Activated gamma-delta T cell treated with anti-CD3 and anti-CD28 coated beads, Interleukin-2, amount 50 U/mL, for 16 hours (primary cell): ENCODE measurements at regions not wholly inside any gene's neighbourhood (a gene's known extent, or its start where the extent isn't known, plus 50 kb on each side); places are given as distances from the start of the nearest gene placed in this dataset.

Experiments
- DNase-seq: peaks from one replicate; pipeline ENCODE4 v3.0.0-alpha.2; 2020; ENCODE audit warnings: low read depth

DNA sequence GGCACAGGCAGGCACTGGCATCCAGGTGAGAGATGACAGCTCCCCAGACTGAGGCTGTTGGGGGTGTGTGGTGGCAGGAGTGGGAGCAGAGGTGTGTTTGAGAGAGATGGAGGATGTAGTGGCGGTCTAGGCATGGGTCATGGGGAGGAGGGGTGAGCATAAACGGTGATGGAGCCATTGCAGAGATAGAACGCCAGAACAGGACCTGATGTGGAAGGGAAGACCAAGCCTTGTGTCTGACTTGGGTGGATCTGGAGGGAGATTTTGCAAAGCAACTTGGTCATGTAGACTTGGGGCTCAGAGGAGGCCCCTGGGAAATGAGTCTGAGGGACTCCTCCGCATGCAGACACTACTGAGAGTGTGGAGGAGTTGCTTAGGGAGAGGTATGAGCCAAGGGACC, 50.0 kb upstream of the CLDN5 start:
- no peak for DNase-seq

DNA sequence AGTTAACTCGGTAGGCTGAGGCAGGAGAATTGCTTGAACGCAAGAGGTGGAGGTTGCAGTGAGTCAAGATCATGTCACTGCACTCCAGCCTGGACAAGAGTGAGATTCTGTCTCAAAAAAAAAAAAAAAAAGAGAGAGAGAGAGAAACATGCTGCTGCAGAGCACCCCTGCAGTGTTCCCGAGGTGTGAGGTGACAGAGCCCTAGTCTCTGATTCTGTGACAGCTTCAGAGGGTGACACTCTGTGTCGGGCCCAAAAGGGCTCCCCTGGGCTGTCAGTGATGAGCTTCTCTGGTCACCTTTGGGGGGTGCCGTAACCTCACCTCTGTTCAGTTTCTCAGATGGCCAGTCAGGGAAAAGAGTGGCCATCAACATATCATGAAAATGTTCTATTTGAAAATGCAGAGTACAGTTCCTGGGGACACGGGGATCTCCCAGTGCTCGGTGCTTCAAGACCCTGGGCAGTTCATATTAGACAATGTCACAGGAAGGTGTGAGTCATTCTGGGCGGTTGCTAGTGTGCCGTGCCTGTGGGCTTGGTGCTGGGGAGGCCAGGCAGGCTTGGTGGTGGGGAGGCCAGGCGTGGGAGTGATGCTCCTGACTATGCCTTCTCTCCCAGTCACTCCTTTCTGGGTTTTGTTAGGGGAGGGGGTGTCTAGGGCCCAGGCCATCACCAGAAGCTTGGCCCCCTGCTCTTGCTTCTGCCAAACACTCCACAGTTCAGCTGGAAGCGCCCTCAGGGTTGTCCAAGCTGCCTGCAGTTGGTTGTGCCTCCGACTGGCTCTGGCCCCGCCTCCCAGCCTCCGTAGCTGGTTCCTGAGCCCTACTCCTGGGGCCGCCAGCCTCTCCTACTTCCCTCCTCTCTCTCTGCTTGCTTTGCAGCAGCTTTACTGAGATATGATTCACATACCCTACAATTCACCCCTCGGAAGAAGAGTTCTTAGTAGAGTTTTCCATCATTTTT, 52.5 kb upstream of the CLDN5 start:
- DNase-seq = peak; percentile 35

DNA sequence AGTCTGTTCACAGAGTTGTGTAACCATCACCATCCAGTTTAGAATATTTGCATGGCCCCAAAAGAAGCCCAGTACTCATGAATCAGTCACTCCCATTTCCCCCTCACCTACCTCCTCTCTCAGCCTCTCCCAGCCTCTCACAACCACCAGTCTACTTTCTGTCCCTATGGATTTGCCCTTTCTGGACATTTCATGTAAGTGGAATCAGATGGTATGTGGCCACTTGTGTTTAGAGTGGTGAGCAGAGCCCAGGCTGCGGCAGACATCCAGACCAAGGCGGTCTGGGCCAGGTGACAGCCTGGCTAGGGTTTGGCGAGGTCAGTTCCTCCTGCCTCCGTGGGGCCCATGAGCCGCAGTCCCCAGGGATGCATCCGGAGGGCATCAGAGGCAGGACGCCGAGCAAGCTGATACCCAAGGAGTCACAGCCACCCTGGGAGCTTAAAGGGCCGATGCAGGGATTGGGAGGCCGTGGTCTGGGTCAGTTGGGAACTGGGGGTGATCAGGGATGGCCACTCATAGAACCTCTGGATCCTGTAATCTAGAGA, 53.3 kb upstream of the CLDN5 start:
- DNase-seq = no peak

DNA sequence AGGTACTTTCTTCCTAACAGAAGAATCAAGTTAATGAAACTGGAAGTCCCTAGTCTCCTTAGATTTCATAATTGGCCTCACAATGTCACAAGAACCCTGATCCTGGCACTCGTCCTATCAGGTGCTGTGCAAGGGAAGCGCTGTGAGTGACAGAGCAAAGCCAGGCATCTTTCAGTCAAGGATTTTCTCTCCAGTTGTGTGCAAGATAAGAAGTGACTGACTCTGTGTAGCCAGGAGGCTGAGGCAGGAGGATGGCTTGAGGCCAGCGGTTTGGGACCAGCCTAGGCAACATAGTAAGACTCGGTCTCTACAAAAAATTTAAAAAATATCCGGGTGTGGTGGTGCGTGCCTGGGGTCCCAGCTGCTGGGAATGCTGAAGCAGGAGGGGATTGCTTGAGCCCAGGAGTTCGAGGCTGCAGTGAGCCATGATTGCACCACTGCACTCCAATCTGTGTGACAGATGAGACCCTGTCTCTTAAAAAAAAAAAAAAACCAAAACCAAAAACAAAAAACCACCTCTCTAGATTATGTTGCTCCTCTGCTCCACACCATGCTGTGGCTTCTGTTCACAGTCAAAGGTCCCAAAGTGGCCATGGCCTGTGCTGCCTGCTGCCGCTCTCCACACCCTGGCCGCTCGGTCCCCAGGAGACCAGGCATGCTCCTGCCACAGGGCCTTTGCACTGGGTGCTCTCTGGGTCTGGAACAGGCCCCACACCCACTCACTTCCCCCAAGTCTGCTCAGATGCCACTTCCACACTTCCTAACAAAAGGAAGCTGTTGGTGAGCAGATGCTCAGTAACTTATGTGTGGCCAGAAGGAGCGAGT, 54.2 kb upstream of the CLDN5 start:
- DNase-seq = no peak

DNA sequence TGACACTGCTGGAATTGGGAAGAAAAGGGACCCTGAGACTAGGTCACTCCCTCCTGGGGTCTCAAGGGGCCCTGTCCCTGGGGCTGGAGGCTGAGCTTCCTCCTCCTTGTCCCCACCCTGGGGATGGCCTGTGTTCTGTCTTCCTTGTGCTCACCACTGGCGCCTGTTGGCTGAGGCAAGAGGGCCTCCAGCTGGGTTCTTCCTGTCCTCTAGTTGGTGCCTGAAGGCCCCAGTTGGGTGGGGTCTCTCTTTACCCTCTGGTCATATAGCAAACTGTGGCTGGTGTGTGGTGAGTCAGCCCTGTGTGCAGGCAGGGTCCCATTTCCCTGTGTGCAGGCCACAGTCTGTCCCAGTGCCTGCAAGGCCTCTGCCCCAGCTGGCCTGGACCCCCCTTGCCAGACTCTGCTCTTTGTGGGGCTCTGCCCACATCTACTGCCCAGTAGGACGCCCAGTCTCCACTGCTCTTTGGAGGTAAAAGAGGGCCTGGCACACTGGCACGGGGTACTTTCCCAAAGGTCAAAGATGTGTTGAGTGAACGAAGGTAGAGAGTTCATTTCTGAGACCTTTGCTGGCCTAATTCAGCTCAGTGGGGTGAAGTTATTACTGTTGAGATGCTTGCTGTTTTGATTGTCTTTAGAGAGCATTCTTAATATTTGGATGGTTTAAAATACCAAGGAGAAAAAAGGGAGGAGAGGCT, 55.1 kb upstream of the CLDN5 start:
- no peak for DNase-seq

DNA sequence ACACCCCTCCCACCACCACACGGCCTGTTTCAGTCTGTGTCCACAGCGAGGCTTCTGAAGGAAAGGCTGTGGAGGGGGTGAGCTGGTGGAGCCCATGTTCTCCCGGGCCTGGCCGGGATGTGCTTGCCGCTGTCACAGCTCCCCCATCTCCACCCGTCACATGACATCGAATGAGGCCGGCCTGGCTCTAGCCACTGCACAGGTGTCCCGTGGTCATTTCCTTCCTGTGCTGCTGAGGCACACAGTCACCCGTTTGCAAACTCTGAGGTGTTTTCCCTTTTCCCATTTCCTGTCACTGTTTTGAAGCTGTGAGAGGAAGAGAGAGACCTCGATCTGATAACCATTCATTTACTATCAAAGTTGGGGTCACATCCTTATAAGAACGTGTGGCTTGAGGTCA, 55.7 kb upstream of the CLDN5 start:
- DNase-seq = no peak

DNA sequence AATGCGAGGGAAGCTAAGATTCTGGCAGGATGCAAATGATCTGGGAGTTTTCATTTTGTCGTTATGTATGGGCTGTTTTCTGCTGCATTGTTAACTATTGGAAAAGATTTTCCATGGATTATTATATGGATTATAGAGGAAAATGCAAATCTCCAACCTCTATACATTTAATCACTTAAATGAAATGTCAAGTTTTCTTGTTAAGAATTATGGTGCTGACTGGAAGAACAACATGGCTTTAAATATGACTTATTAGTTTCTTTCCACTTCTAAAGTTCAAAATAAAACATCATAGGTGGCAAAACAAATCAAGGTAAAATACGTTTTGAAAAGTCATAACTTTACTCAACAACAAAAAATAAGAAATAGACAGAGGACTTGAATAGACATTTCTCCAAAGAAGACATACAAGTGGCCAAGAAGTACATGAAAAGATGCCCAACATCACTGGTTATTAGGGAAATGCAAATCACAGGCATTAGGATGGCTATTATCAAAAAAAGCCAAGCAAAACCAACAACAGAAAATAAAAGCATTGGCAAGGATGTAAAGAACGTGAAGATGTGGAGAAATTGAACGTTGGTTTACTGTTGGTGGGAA, 56.2 kb upstream of the CLDN5 start:
- DNase-seq = no peak

DNA sequence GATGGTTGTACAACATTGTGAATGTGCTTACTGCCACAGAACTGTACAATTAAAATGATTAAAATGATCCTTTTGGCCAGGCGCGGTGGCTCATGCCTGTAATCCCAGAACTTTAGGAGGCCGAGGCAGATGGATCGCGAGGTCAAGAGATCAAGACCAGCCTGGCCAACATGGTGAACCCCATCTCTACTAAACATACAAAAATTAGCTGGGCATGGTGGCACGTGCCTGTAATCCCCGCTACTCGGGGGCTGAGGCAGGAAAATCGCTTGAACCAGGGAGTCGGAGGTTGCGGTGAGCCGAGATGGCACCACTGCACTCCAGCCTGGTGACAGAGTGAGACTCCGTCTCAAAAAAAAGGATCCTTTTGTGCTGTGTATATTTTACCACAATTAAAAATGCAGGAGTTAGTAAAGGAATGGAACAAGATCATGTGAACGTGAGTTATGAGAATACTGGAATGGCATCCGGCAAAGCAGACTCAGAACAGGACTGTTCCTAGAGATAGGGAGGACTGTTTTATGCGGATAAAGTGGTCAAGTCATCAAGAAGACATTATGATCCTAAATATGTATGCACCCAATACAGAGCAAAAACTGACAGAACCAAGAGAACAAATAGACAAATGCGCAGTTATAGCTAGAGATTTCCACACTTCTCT, 58.0 kb upstream of the CLDN5 start:
- DNase-seq = no peak

DNA sequence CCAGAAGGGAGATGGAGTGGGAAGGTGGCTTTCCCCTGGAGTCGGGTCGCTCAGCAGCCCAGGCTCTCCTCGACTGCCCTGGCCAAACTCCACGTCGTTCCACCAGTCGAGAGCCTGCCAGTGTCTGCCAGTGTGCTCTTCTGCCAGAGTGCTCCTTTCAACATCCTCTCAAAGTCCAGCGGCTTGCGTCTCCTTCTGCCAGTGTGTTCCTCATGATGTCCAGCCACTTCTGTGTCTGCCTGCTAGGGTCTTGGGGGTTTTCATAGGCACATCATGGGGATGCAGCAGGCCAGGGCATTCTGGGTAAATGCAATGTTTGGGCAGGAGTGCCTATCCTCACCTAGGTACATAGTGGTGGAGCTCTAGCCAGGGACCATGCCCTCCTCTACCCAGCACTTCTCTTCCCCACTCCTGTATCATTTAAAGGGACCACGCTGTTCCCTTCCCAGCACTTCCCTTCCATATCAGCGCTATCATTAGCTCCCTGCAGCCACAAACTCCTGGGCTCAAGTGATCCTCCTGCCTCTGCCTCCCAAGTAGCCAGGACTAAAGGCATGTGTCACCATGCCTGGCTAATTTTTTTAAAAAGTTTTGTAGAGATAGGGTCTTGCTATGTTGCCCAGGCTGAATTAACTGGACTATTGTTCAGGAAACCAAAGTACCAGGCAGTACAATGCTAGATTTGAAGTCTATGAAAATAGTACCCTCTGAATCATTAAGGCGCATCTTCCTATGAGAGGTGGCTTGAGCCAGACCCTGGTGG, 62.9 kb upstream of the CLDN5 start:
- no peak for DNase-seq

DNA sequence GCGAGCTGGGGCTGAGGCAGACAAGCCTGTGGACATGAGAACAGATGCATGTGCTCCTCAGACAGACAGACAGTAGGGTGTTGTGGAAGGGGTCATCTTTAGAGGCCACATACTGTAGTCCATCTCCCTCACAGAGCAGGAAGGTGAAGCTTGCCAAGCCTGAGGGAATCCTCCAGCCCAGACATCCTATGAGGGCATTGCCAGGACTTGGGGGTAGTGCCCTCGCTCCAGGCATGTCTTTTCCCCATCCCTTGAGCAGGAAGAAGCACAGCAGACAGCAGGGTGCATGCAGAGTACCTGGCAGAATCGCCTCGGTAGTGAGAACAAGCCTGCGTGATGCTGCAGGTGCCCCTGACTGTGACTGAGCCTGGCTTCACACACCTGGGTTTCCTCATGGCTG, 66.5 kb upstream of the CLDN5 start:
- no peak for DNase-seq

DNA sequence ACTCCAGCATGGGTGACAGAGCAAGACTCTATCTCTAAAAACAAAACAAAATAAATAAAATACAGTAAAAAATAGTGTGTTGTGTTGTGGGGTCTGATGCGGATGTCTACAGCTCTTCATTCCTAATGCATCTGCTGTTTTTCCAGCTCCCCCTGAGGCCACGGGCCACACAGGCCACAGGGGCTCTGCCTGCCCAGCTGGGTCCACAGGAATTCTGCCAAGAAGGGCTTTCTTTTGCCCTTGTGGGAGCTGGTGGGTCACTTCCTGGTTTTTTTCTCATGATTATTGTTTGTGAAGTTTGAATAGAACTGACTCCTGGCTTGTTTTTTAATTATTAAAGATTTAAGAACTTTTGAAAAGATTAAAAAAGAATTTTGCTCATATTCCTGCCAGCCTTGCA, 67.4 kb upstream of the CLDN5 start:
- DNase-seq = no peak

DNA sequence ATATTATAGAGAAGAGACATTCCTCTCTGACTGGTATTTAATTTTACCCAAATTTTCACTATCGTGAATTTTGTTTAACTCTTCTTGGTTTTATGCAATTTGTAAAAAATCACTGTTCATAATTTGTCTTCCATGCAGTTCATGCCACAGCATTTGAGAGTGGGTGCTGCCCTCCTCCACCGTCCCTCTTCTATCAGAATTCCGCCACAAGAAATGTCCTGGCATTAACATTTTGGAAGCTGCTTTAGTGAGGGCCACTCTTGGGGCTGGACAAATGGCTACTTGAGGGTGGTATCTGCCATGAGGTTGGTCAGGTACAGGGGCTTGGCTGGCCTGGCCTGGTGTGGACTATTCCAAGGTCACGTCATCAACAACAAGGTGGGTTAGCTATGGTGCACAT, 68.3 kb upstream of the CLDN5 start:
- DNase-seq = no peak

DNA sequence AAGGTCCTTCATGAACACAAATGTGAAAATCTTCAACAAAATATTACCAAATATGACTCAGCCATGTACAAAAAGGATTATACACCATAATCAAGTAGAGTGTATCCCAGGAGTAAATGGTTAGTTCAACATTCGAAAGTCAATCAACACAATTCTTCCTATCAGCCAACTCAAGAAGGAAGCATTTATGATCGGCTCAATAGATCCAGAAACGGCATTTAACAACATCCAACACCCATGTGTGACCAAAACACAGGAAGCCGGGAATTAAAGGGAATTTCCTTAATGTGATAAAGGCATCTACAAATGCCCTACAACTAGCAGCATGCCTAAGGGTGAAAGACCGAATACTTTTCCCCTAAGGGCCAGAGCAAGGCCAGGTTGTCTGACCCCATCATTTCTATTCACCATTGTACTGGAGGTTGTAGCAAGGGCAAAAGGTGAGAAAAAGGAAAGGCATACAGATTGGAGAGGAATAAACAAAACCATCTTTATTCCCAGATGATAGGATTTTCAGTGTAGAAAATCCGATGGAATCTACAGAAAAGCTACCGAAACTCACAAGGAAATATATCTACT, 69.9 kb upstream of the CLDN5 start:
- no peak for DNase-seq

DNA sequence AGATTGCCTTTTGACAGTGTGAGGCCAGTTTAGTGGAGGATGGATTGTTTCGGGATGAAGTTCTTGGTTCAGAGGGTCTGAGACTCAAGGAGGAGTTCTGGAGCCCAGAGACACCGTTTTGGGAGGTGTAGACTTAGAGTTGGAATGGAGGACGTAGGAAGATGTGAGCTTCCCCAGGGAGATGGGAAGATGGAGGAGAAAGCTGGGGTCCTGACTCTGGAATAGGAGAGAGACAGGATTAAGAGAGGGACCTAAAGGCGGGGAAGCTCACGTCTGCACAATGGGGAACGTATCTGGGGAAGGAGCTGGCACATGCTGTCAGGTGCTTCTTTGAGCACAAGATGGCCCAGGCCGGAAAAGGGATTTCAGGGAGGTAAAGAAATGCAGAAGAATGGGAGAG, 71.3 kb upstream of the CLDN5 start:
- no peak for DNase-seq

DNA sequence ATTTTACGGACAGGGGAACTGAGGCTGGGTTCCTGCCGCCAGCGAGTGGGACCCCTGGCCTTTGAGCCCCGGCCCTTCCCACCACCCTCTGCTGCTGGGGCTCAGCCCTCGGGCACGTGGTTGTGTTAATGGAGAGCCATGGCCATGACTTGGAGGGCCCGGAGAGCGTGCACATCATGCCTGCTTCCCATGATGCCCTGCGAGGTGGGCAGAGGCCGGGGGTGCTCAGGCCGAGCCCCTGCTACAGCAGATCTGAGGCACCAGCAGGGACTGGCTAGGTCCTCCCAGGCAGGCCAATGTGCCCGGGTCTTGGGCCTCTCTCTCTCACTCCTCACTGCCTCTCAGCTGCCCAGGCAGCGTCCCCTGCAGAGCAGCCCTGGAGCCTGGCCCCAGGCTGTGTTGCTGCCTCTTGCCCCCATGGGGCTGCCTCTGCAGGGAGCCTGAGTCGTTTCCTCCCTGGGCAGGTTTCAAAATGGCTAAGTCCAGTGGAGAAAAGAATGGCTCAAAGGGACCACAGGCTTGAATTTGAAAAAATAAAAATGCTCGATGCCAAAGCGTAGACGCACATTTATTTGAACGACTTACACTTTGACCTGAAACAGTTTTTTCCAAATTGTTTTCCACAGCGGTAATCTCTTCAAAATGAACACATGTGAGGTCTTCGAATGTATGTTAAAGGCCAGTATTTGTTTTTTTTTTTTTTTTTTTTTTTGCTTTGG, 72.6 kb upstream of the CLDN5 start:
- no peak for DNase-seq

DNA sequence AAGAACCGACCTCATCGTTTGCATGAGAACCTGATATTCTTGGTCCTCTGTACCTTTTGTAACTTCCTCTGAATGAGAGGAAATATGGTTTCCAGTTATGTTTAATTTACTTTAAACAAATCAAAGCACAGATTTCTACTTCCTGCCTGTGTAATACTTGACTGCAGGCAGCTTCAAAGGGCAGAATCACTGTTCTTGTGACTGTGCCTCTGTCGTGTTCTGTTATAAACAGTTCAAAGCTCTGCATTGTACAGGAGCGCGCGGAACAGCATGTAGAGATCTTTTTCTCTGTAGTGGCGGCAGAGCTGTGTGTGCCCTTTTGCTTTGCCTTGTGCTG, 73.2 kb upstream of the CLDN5 start:
- DNase-seq = no peak

DNA sequence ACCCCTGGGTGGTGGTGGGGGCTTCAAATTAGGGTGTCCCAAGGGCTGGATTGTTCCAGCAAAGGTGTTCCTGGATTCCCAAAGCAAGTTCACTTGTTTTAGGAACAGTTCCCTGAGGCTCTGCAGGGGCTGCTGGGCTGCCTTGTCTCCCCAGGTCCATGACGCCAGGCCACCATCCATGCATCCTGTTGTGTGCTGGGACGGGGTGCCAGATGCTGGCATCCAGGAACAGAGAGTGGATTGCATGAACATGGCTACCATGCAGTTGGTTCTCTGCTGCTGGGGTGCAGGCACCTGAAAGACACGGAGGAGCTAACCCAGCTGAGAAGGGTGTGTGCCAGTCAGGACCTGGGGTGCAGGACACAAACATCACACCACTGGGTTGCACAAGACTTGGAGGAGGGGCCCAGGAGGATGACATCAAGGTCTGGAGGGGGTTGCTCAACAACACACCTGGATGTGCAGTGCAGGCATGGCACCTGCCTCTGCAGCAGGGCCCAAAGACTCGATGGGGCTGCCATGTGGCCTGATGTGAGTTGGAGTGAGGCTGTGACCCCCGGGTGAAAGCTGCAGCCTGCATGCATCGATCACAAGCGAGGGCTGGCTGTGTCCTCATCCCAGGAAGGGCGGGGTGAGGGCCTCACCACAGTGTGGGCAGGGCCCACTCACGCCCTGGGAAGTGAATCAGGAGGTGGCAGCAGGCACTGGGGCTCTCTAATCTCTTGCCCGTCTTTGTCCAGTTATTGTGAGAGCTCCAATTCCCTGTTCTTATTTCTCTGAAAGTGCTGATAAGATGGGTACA, 74.0 kb upstream of the CLDN5 start:
- no peak for DNase-seq

DNA sequence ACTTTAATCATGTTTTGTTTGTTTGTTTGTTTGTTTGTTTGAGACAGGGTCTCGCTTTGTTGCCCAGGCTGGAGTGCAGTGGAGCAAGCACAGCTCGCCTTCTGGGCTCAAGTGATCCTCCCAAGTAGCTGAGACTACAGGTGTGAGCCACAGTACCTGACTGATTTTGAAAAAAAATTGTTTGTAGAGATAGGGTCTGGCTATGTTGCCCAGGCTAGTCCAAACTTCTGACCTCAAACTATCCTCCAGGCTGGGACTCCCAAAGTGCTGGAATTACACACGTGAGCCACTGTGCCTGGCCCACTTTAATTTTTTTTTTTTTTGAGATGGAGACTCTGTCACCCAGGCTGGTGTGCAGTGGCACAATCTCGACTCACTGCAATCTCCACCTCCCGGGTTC, 74.8 kb upstream of the CLDN5 start:
- DNase-seq = no peak
